HG03342 (cell line): ENCODE measurements at regions not wholly inside any gene's neighbourhood (a gene's known extent, or its start where the extent isn't known, plus 50 kb on each side); places are given as distances from the start of the nearest gene placed in this dataset.
"Not testable (repeated sequence)": the region's sequence is repeated elsewhere in the genome, so short reads cannot be mapped to it uniquely, and the experiment has no call there.

Experiments
- ATAC-seq: cut with Tn5 transposase; IDR thresholded peaks from one replicate; pipeline ENCODE4 v1.9.1; 2021; ENCODE audit warnings: mild to moderate bottlenecking, moderate library complexity; ENCODE audit not compliant: unreplicated experiment

DNA sequence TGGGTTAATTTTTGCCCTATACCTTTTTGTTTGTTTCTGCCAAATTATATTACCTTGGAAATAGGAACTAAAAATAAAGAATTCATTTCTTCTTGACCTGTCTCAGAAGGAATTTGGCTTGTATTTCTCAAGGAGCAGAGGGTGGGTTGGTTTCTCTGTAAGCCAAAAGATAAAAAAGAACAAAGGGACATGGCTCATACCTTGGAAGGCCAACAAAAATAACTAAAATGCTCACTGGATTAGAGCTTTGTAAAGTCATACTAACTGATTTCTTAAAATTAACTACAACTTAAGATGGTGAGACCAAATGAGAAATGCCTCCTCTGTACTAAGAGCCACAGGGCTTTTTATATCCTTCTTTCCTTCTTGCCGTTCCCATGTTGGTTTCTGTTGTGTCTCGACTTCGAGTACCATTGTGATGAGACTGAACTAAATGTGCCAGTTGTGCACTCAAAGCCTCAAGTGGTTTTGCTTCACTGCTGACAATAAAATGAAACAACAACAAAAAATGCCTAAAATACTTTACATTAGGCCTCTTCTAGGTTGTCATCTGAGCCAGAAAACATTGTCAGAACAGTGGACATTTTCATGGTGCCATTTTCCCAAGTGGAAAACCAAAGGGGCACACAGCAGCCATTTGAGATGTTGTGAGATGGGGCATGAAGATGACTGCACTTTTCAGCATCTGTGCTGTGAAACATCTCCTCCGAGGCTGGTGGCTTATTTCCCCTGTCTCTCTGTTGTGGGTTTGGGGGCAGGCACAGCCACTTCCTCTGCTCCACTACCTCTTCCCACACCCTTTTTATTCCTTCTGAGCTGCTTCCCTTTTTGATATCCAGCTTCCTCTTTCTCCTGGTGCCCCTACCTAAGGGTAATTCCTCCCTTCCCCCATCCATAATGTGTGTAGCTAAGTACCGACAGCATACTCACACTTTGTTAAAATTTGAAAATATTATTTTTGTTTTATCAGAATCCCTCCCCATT, 51.8 kb upstream of the AGR3 start:
- ATAC-seq: no peak

GRCh38 chr7:16934722-16935340, 53.0 kb upstream of the AGR3 start:
- no peak for ATAC-seq

- no peak for ATAC-seq
Observed at GRCh38 chr7:16935341-16935735, 53.6 kb upstream of the AGR3 start.

GRCh38 chr7:16936626-16937422, 55.0 kb upstream of the AGR3 start:
- ATAC-seq: no peak

DNA sequence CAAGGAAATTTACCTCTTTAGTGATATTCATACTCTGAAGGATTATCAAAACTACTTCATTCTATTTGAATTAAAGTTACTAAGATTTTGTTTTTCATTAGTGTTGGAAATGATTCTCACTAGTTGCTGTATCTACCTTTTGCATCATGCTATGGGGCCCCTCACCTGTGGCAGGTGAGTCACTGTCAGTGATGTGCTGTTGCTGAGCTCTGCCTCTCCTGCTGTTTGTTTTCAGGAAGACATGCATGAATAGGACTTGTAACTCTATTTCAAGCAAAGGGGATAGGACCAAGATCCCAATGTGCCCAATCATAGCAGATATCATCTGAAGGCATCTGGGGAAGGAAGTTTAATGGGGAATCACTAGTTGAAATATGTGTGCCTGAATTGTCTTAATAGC, 57.4 kb upstream of the AGR3 start:
- no peak for ATAC-seq

DNA sequence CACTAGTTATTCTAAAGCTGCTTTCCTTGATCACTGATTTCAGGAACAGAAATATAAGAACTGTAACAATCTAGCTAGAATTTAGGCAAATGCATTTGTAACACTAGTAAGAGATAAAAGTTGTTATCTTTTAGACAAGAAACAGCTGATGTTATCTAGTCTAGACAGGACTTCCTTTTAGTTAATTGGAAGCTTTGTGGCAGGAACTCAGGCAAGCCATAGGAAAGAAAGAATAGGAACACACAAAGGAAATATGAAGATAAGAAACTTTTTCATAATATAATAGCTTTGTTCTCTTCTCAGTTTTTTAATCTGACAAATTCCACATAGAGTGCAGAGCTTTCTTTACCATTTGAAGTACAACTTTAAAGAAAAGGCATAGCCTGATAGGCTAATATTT, 59.0 kb upstream of the AGR3 start:
- no peak for ATAC-seq

- ATAC-seq: no peak
Observed at GRCh38 chr7:16942929-16943509, 61.2 kb upstream of the AGR3 start.

- no peak for ATAC-seq
Observed at GRCh38 chr7:16944936-16945335, 63.2 kb upstream of the AGR3 start.

- no peak for ATAC-seq
Observed at GRCh38 chr7:16945372-16945771, 63.6 kb upstream of the AGR3 start.

DNA sequence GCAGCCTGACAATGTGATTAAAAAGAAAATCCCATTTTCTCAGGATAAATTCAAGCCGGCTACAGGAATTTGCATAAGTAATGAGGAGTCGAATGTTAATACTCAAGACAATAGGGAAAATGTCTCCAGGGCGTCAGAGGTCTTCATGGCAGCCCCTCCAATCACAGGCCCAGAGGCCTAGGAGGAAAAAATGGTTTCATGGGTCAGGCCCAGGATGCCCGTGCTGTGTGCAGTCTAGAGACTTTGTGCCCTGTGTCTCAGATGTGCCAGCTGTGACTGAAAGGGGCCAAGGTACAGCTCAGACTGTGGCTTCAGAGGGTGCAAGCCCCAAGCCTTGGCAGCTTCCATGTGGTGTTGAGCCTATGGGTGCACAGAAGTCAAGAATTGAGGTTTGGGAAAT, 66.3 kb upstream of the AGR3 start:
- not testable (repeated sequence) for ATAC-seq

DNA sequence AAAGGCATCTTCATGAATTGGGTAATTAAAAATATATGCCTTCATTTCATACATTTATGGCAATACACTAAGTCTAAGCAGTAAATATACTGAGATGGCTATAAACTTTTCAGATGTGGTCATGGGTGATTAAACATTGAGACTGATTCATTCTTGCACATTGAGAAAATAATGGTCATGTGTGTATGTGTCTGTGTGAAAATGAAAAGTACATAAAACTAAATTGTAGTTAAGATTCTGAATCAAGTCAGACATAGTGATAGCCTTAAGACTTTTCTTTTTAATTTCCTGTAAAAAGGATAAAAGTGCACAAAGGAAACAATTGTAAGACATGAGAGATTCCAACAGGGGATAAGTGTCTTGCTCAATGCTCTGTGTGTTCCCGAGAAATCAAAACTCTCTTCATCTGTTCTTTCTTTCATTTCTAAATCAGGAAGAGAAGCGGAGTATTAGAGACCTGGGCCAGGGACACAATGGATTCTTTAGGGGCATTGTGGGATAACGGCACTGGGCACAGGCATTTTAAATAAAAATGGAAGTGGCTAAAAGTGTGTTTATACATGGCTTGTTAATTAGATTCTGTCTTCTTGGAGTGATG, 69.8 kb upstream of the AGR3 start:
- ATAC-seq: no peak

- ATAC-seq: no peak
Observed at GRCh38 chr7:16954321-16954720, 72.5 kb upstream of the AGR3 start.

GRCh38 chr7:16958724-16959123, 76.9 kb upstream of the AGR3 start:
- no peak for ATAC-seq

DNA sequence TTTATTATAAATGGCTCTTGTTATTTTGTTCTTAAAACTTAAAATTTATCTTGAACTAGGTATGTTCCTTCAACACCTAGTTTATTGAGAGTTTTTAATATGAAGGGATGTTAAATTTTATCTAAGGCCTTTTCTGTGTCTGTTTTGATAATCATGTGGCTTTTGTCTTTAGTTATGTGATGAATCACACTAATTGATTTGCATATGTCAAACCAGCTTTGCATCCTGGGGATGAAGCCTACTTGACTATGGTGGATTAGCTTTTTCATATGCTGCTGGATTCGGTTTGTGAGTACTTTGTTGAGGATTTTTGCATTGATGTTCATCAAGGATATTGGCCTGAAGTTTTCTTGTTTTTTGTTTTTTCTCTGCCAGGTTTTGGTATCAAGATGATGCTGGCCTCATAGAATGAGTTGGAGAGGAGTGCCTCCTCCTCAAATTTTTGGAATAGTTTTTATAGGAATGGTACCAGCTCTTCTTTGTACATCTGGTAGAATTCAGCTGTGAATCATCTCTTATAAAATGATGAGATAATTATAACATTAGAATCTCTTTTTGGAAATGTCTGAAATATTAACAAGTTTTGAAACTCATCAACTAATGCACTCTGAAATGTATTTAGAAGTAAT, 78.7 kb upstream of the AGR3 start:
- ATAC-seq: no peak

GRCh38 chr7:16961641-16962040, 79.9 kb upstream of the AGR3 start:
- no peak for ATAC-seq

GRCh38 chr7:16963044-16963443, 81.3 kb upstream of the AGR3 start:
- no peak for ATAC-seq

DNA sequence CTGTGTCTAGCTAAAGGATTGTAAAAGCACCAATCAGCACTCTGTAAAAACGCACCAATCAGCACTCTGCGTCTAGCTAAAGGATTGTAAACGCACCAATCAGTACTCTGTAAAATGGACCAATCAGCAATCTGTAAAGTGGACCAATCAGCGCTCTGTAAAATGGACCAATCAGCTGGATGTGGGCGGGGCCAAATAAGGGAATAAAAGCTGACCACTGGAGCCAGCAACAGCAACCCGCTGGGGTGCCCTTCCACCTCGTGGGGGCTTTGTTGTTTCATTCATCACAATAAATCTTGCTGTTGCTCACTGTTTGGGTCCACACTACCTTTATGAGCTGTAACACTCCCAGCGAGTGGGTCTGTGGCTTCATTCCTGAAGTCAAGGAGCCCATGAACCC, 83.9 kb upstream of the AGR3 start:
- not testable (repeated sequence) for ATAC-seq

DNA sequence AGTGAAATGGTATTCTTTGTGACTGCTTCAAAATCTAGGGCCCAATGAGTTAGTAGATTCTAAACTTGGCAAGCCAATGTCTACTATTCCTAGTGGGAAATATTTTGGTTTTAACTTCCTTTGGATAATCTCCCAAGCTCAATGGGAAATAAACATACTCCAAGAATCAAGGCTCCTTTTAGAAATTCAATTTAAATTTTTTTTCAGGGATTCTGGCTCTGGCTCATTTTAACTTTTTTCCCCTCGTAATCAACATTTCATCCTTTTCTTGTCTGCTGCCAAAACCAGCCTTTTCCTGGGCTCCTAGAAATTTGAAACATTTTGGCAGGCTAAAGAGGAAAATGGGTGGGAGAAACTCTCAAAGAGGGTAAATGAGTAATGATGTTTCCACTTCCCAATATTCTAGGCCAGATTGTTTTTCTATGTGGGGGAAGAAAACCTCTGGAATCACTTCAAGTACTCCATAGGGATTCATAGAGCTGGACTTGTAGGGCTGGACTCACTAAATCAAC, 85.6 kb upstream of the AGR3 start:
- ATAC-seq: no peak

DNA sequence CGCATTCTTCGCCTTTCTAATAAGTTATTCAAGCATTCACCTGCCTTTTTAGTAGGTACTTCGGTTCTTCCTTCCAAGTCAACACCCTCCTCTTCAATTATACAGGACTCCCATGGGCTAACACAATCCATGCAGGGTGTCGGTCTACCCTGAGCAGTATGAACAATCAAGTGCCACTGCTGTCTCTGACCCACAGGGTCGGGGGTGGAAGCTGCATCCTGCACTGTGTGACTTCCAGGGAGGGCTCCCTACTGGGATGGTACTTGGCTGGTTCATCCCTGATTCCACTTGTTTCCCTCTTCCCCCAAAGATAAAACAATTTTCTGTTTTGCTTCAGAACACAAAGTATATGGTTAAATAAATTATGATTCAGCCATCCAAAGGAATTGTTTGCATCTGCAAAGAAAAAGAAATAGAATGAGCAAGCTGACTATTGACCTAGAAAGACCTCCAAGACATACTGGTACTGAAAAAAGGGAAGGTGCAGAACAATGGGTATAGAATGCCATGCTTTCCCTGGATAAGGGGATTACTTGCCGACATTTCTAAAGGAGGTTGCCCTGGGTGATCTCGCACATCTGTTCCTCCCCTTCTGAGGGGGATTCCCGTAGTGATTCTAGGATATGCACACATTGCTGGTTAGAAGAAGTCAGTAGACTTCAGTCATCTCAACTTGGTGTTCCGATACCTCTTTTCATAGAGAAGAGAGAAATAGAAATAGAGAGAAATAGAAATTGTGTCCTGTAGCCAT, 89.1 kb upstream of the AGR3 start:
- ATAC-seq: no peak
